ENCODE measurements at regions not wholly inside any gene's neighbourhood (a gene's known extent, or its start where the extent isn't known, plus 50 kb on each side); places are given as distances from the start of the nearest gene placed in this dataset.
A peak's percentile ranks its signal among the peaks of the same experiment; 100 is the strongest.

GRCh38 chr19:30161021-30161655 is 211.0 kb upstream of the ZNF536 start:
- no peak overlapping the region for H3K9ac ChIP-seq
- no peak overlapping the region for H3K27ac ChIP-seq
- TF ChIP-seq Cebpa-rat (IDR thresholded peaks at IDR 0.05) = no peak
- H3K4me3 ChIP-seq = no peak overlapping the region
- no peaks in the 10 kb centered on the region for H4K20me1 ChIP-seq
- no peak overlapping the region for H3K4me2 ChIP-seq
- H3K4me1 ChIP-seq = peaks cover 0 to 14% (median 7%) of the 10 kb centered on the region in 10 experiments; a peak in 12 of 20 replicates
- no peaks in the 10 kb centered on the region for H3K9me3 ChIP-seq (replicated peaks in 1 of 11)
- no peaks in the 10 kb centered on the region for H3K36me3 ChIP-seq
- H3K27me3 ChIP-seq = no peaks in the 10 kb centered on the region

- no peak overlapping the region for H3K4me2 ChIP-seq
- no peak overlapping the region for H3K27ac ChIP-seq
- no peaks in the 10 kb centered on the region for H3K27me3 ChIP-seq
These were observed 210.4 kb upstream of the ZNF536 start for GRCh38 chr19:30161770-30162169.

GRCh38 chr19:30162718-30163117 is 209.5 kb upstream of the ZNF536 start:
- TF ChIP-seq Cebpa-rat (IDR thresholded peaks at IDR 0.05) = no peak
- peaks cover 0 to 14% (median 7%) of the 10 kb centered on the region in 10 experiments; a peak in 12 of 20 replicates for H3K4me1 ChIP-seq

More at GRCh38 chr19:30161770-30162169, 210.4 kb upstream of the ZNF536 start:
- no peak overlapping the region for H3K4me3 ChIP-seq
- H3K9ac ChIP-seq = no peak overlapping the region
- H3K4me1 ChIP-seq = peaks cover 0 to 14% (median 7%) of the 10 kb centered on the region in 10 experiments; a peak in 12 of 20 replicates
- no peaks in the 10 kb centered on the region for H3K36me3 ChIP-seq
- H3K9me3 ChIP-seq (replicated peaks in 1 of 11) = no peaks in the 10 kb centered on the region
- H4K20me1 ChIP-seq = no peaks in the 10 kb centered on the region
- TF ChIP-seq Cebpa-rat (IDR thresholded peaks at IDR 0.05) = no peak

GRCh38 chr19:30163663-30164062 is 208.5 kb upstream of the ZNF536 start:
- no peak overlapping the region for H3K4me3 ChIP-seq
- no peak for TF ChIP-seq Cebpa-rat (IDR thresholded peaks at IDR 0.05)
- H3K27ac ChIP-seq = no peak overlapping the region
- H3K9ac ChIP-seq = no peak overlapping the region
- peak overlapping the region in 7 of 11 experiments; percentile 2 to 25 (median 17); a peak in 4 of 22 replicates for H3K4me2 ChIP-seq
- H3K4me1 ChIP-seq = peaks cover 0 to 10% (median 6%) of the 10 kb centered on the region in 10 experiments; a peak in 11 of 20 replicates
- no peaks in the 10 kb centered on the region for H3K27me3 ChIP-seq
- H3K36me3 ChIP-seq = no peaks in the 10 kb centered on the region
- no peaks in the 10 kb centered on the region for H4K20me1 ChIP-seq
- H3K9me3 ChIP-seq (replicated peaks in 1 of 11) = no peaks in the 10 kb centered on the region

More at GRCh38 chr19:30162718-30163117, 209.5 kb upstream of the ZNF536 start:
- no peak overlapping the region for H3K4me3 ChIP-seq
- no peak overlapping the region for H3K27ac ChIP-seq
- H3K27me3 ChIP-seq = no peaks in the 10 kb centered on the region
- no peak overlapping the region for H3K4me2 ChIP-seq
- no peak overlapping the region for H3K9ac ChIP-seq
- H4K20me1 ChIP-seq = no peaks in the 10 kb centered on the region
- H3K9me3 ChIP-seq (replicated peaks in 1 of 11) = no peaks in the 10 kb centered on the region
- H3K36me3 ChIP-seq = no peaks in the 10 kb centered on the region

- Histone ChIP-seq H3K9ac (no peak overlapping the region), H3K9me3 (replicated peaks in 1 of 11) (no peaks in the 10 kb centered on the region), H3K4me2 (no peak overlapping the region), H3K36me3 (no peaks in the 10 kb centered on the region), H3K27me3 (no peaks in the 10 kb centered on the region), H4K20me1 (no peaks in the 10 kb centered on the region), H3K27ac (no peak overlapping the region), H3K4me3 (no peak overlapping the region), H3K4me1 (peaks cover 0 to 7% (median 5%) of the 10 kb centered on the region in 10 experiments; a peak in 5 of 20 replicates)
- no peak for TF ChIP-seq Cebpa-rat (IDR thresholded peaks at IDR 0.05)
These were observed 206.9 kb upstream of the ZNF536 start for GRCh38 chr19:30165228-30165813.

GRCh38 chr19:30167206-30167868 is 204.8 kb upstream of the ZNF536 start:
- no peaks in the 10 kb centered on the region for H3K27me3 ChIP-seq
- H3K4me1 ChIP-seq = peaks cover 0 to 7% (median 5%) of the 10 kb centered on the region in 10 experiments; a peak in 5 of 20 replicates
- no peaks in the 10 kb centered on the region for H3K36me3 ChIP-seq
- no peak for TF ChIP-seq Cebpa-rat (IDR thresholded peaks at IDR 0.05)
- H4K20me1 ChIP-seq = no peaks in the 10 kb centered on the region
- H3K4me2 ChIP-seq = no peak overlapping the region
- no peaks in the 10 kb centered on the region for H3K9me3 ChIP-seq (replicated peaks in 1 of 11)
- no peak overlapping the region for H3K4me3 ChIP-seq
- H3K9ac ChIP-seq = no peak overlapping the region
- H3K27ac ChIP-seq = no peak overlapping the region

GRCh38 chr19:30167976-30168635 is 204.1 kb upstream of the ZNF536 start:
- Histone ChIP-seq H3K9ac (no peak overlapping the region), H3K4me1 (peaks cover 0 to 7% (median 5%) of the 10 kb centered on the region in 10 experiments; a peak in 5 of 20 replicates)
- TF ChIP-seq Cebpa-rat (IDR thresholded peaks at IDR 0.05) = no peak

GRCh38 chr19:30168760-30169159 is 203.4 kb upstream of the ZNF536 start:
- H3K27ac ChIP-seq = no peak overlapping the region
- no peaks in the 10 kb centered on the region for H3K9me3 ChIP-seq (replicated peaks in 1 of 11)
- peaks cover 0 to 1% (median 0%) of the 10 kb centered on the region in 10 experiments; a peak in 2 of 20 replicates for H3K4me1 ChIP-seq
- H3K4me2 ChIP-seq = no peak overlapping the region
- H3K4me3 ChIP-seq = no peak overlapping the region
- H3K27me3 ChIP-seq = no peaks in the 10 kb centered on the region
- TF ChIP-seq Cebpa-rat (IDR thresholded peaks at IDR 0.05) = no peak
- H3K36me3 ChIP-seq = no peaks in the 10 kb centered on the region
- no peaks in the 10 kb centered on the region for H4K20me1 ChIP-seq
- H3K9ac ChIP-seq = no peak overlapping the region

More at GRCh38 chr19:30167976-30168635, 204.1 kb upstream of the ZNF536 start:
- H3K27ac ChIP-seq = no peak overlapping the region
- no peaks in the 10 kb centered on the region for H4K20me1 ChIP-seq
- no peak overlapping the region for H3K4me2 ChIP-seq
- no peaks in the 10 kb centered on the region for H3K36me3 ChIP-seq
- no peak overlapping the region for H3K4me3 ChIP-seq
- H3K9me3 ChIP-seq (replicated peaks in 1 of 11) = no peaks in the 10 kb centered on the region
- H3K27me3 ChIP-seq = no peaks in the 10 kb centered on the region

All from BLaER1 treated with 17β-estradiol and CSF1 and Interleukin-3, amounts not matched to agents 10 nM and 100 nM (cell line).